ENCODE measurements at regions not wholly inside any gene's neighbourhood (a gene's known extent, or its start where the extent isn't known, plus 50 kb on each side); places are given as distances from the start of the nearest gene placed in this dataset.

DNA sequence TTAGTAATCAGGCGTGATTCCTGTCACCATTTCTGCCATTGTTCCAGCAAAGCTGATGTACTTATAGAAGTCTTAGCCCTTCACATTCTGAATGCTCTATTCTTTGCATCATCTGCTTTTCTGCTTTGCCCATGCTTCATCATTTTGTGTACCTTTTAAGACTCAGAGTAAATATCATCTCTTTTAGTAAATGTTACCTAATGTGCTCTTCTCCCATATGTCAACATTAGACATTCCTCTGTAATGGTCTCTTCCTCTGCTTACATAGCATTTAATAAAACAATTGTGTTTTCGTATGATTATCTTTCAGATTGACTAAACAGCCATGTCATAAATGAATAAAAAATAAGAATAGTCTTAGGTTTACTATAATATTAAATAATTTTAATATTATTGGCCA, 719.6 kb upstream of the GRM3 start:
- WGBS, 2 donors = 88 to 91% methylated on average over 2 of the region's 2 CpGs
- H3K4me3 ChIP-seq (ENCODE audit: low read depth, poor library complexity, severe bottlenecking) = no peak overlapping the region
- DNase-seq (ENCODE audit: low spot score in 2 of 2) = no peak
- TF ChIP-seq POLR2A (IDR thresholded peaks at IDR 0.05) = no peak
- TF ChIP-seq, protein P1, sequence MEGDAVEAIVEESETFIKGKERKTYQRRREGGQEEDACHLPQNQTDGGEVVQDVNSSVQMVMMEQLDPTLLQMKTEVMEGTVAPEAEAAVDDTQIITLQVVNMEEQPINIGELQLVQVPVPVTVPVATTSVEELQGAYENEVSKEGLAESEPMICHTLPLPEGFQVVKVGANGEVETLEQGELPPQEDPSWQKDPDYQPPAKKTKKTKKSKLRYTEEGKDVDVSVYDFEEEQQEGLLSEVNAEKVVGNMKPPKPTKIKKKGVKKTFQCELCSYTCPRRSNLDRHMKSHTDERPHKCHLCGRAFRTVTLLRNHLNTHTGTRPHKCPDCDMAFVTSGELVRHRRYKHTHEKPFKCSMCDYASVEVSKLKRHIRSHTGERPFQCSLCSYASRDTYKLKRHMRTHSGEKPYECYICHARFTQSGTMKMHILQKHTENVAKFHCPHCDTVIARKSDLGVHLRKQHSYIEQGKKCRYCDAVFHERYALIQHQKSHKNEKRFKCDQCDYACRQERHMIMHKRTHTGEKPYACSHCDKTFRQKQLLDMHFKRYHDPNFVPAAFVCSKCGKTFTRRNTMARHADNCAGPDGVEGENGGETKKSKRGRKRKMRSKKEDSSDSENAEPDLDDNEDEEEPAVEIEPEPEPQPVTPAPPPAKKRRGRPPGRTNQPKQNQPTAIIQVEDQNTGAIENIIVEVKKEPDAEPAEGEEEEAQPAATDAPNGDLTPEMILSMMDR (IDR thresholded peaks at IDR 0.05) = no peak
- intact Hi-C loops (cut with DNase I; ENCODE audit: low total_unique reads) = no loop called here

DNA sequence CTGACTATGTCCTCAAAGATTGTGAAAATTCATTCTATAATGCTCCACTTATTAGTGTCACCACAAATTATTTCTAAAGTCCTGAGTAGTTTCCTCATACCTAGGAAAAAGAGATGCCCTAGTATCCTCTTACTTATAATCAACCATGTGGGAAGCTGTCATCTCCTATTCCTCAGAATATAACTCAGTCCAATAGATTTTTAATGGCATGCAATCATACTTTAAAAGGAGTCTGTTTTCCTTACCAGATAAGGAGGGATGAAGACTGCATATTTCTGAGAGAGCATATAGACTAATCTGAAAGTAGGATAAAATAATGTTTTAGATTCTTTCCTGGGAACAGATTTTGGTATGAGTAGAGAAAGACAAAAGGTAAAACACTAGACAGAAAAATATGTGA, 727.7 kb upstream of the GRM3 start:
- TF ChIP-seq, protein P1 (IDR thresholded peaks at IDR 0.05) = no peak
- no peak for TF ChIP-seq POLR2A (IDR thresholded peaks at IDR 0.05)
- no peak for DNase-seq (ENCODE audit: low spot score in 2 of 2)
- intact Hi-C loops (cut with DNase I; ENCODE audit: low total_unique reads) = no loop called here

DNA sequence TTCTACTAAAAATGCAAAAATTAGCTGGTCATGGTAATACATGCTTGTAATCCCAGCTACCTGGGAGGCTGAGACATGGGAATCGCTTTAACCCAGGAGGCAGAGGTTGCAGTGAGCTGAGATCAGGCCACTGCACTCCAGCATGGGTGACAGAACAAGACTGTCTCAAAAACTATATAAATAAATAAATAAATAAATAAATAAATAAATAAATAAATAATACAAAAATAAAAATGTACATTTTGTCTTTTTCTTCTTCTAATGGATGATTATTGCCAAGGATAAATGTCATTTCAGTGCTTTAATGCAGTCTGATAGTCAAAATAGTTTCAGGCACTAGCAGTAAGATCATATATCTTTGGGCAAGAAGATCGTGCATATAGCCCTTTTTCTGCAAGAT, 727.6 kb upstream of the SEMA3D start:
- intact Hi-C loops (cut with DNase I; ENCODE audit: low total_unique reads) = no loop called here
- 79 to 84% methylated on average over 2 of the region's 2 CpGs for WGBS, 2 donors
- TF ChIP-seq, protein P1 (IDR thresholded peaks at IDR 0.05) = no peak
- no peak for TF ChIP-seq POLR2A (IDR thresholded peaks at IDR 0.05)
- no peak for DNase-seq (ENCODE audit: low spot score in 2 of 2)
- no peak overlapping the region for H3K4me3 ChIP-seq (ENCODE audit: low read depth, poor library complexity, severe bottlenecking)

More for the DNA sequence above, 727.7 kb upstream of the GRM3 start:
- no peak overlapping the region for H3K4me3 ChIP-seq (ENCODE audit: low read depth, poor library complexity, severe bottlenecking)

GRCh38 chr7:85908051-85908450, 721.2 kb upstream of the SEMA3D start:
- intact Hi-C loops (cut with DNase I; ENCODE audit: low total_unique reads) = no loop called here
- TF ChIP-seq POLR2A (IDR thresholded peaks at IDR 0.05) = no peak
- TF ChIP-seq, protein P1 (IDR thresholded peaks at IDR 0.05) = no peak
- WGBS, 2 donors = 37 to 59% methylated on average over 1 of the region's 1 CpG

DNA sequence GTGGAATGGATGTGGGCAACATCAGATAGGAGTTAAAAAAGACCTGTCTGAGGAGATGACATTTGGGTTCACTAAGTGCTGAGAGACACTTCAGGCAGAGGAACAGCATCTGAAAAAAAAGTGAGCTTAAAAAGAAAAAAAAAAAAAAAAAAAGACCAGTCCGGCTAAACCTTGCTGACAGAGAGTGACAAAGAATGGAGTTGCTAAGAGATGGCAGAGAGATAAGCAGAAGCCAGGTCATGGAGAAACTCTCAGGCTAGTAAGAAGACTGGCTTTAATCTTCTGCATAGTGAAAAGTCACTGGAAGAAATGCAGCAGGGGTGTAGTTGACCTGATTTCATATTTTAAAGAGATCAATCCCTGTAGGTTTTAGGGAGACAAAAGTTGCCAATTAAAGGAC, 711.1 kb upstream of the SEMA3D start:
- TF ChIP-seq, protein P1 (IDR thresholded peaks at IDR 0.05) = no peak
- no peak for TF ChIP-seq POLR2A (IDR thresholded peaks at IDR 0.05)
- DNase-seq (ENCODE audit: low spot score in 2 of 2) = no peak
- intact Hi-C loops (cut with DNase I; ENCODE audit: low total_unique reads) = no loop called here
- H3K4me3 ChIP-seq (ENCODE audit: low read depth, poor library complexity, severe bottlenecking) = no peak overlapping the region
- WGBS, 2 donors = 54 to 67% methylated on average over 1 of the region's 1 CpG

More at GRCh38 chr7:85908051-85908450, 721.2 kb upstream of the SEMA3D start:
- H3K4me3 ChIP-seq (ENCODE audit: low read depth, poor library complexity, severe bottlenecking) = no peak overlapping the region
- no peak for DNase-seq (ENCODE audit: low spot score in 2 of 2)

- intact Hi-C loops (cut with DNase I; ENCODE audit: low total_unique reads) = no loop called here
- TF ChIP-seq, protein P1 (IDR thresholded peaks at IDR 0.05) = no peak
- no peak for TF ChIP-seq POLR2A (IDR thresholded peaks at IDR 0.05)
- H3K4me3 ChIP-seq (ENCODE audit: low read depth, poor library complexity, severe bottlenecking) = no peak overlapping the region
- no peak for DNase-seq (ENCODE audit: low spot score in 2 of 2)
Measured at GRCh38 chr7:85896531-85896930, 709.7 kb upstream of the SEMA3D start.

All from lower leg skin (tissue), 4 donors.